ENCODE measurements at regions not wholly inside any gene's neighbourhood (a gene's known extent, or its start where the extent isn't known, plus 50 kb on each side); places are given as distances from the start of the nearest gene placed in this dataset.
A peak's percentile ranks its signal among the peaks of the same experiment; 100 is the strongest.

DNA sequence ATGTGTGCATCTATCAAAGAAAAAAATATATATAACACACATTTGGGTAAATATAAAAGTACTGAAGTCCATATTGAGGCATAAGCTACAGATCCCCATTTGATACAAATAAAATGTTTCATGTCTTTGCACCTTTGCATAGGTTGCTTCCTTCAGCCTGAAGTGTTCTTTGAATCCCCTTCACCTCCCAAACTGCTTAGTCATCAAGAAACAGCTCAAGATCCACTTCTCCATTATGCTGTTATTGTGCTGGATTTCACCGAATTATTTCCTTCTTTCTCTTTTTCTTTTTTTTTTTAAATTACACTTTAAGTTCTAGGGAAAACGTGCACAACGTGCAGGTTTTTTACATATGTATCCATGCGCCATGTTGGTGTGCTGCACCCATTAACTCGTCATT lies 419.1 kb downstream of the ENC1 start:
- no peaks in the 10 kb centered on the region for H3K36me3 ChIP-seq
- no peaks in the 10 kb centered on the region for H3K27me3 ChIP-seq
- H3K4me3 ChIP-seq = no peak overlapping the region
- TF ChIP-seq, protein P1, sequence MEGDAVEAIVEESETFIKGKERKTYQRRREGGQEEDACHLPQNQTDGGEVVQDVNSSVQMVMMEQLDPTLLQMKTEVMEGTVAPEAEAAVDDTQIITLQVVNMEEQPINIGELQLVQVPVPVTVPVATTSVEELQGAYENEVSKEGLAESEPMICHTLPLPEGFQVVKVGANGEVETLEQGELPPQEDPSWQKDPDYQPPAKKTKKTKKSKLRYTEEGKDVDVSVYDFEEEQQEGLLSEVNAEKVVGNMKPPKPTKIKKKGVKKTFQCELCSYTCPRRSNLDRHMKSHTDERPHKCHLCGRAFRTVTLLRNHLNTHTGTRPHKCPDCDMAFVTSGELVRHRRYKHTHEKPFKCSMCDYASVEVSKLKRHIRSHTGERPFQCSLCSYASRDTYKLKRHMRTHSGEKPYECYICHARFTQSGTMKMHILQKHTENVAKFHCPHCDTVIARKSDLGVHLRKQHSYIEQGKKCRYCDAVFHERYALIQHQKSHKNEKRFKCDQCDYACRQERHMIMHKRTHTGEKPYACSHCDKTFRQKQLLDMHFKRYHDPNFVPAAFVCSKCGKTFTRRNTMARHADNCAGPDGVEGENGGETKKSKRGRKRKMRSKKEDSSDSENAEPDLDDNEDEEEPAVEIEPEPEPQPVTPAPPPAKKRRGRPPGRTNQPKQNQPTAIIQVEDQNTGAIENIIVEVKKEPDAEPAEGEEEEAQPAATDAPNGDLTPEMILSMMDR (IDR thresholded peaks at IDR 0.05) = no peak
- no peak for DNase-seq
- H3K9me3 ChIP-seq = no peaks in the 10 kb centered on the region
- H3K9ac ChIP-seq (ENCODE audit: low read depth in 2 of 2, low read length in 2 of 2) = no peak overlapping the region
- no peaks in the 10 kb centered on the region for H3K4me1 ChIP-seq
- no peak overlapping the region for H3K27ac ChIP-seq
- intact Hi-C loops (cut with DNase I) = no loop called here

DNA sequence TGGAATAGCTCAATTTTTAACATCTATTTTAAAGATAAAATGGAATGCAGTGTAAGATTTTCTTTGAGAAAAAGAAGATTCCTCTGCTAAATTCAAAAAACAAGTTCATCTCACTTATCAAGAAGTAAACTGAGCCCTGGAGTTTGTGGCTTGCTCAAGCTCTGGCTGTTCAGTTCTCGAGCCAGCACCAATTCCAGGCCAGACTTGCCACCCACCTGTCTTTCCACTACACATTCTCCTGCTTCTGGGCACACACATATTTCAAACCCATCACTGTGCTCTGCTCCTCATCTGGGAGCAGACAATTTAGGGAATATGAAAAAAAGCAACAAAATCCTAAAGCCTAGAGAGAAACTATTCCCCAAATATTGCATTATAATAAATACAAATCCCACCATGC lies 424.5 kb downstream of the ENC1 start:
- intact Hi-C loops (cut with DNase I) = no loop called here

DNA sequence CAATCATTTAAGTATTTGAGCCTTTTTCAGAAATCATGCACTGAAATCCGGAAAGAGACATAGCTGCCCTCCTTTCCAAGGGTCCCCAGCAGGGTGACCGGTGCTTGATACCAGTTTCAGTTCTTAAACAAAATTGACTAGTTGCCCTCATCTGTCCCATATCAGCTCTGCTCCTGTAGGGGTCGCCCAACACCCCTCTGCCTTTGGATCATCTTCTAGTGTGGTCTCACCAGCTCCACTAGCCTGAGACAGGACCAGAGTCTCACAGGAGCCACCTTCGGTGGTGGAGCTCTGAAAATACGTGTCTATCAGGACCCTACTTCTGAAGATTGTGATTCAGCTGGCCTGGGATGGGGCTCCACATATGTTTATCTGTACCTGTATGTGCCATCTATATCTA lies 428.2 kb downstream of the ENC1 start:
- Histone ChIP-seq H3K27ac (no peak overlapping the region), H3K9ac (ENCODE audit: low read depth in 2 of 2, low read length in 2 of 2) (no peak overlapping the region), H3K9me3 (no peaks in the 10 kb centered on the region), H3K27me3 (no peaks in the 10 kb centered on the region), H3K4me3 (no peak overlapping the region), H3K36me3 (no peaks in the 10 kb centered on the region), H3K4me1 (no peaks in the 10 kb centered on the region)
- intact Hi-C loops (cut with DNase I) = no loop called here
- TF ChIP-seq, protein P1 (IDR thresholded peaks at IDR 0.05) = peak; percentile 24
- no peak for DNase-seq

More for the DNA sequence above, 424.5 kb downstream of the ENC1 start:
- TF ChIP-seq, protein P1 (IDR thresholded peaks at IDR 0.05) = no peak
- DNase-seq = no peak
- Histone ChIP-seq H3K4me3 (no peak overlapping the region), H3K4me1 (no peaks in the 10 kb centered on the region), H3K9me3 (no peaks in the 10 kb centered on the region), H3K27me3 (no peaks in the 10 kb centered on the region), H3K9ac (ENCODE audit: low read depth in 2 of 2, low read length in 2 of 2) (no peak overlapping the region), H3K36me3 (no peaks in the 10 kb centered on the region), H3K27ac (no peak overlapping the region)

DNA sequence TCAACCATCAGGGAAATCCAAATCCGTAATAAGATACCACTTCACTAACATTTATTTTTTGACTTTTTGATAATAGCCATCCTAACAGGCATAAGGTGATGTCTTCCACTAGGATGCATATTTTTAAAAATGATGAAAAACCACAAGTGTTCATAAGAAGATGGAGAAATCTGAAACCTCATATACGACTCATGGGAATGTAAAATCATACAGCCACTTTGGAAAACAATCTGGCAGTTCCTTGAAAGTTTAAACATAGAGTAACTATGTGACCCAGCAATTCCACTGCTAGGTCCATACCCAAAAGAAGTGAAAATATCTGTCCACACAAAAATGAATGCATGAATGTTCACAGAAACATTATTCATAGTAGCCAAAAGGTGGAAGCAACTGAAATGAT lies 431.0 kb downstream of the ENC1 start:
- H3K9me3 ChIP-seq = no peaks in the 10 kb centered on the region
- TF ChIP-seq, protein P1 (IDR thresholded peaks at IDR 0.05) = no peak
- no peak overlapping the region for H3K27ac ChIP-seq
- DNase-seq = no peak
- H3K36me3 ChIP-seq = no peaks in the 10 kb centered on the region
- H3K4me3 ChIP-seq = no peak overlapping the region
- no peaks in the 10 kb centered on the region for H3K4me1 ChIP-seq
- no peaks in the 10 kb centered on the region for H3K27me3 ChIP-seq
- no peak overlapping the region for H3K9ac ChIP-seq (ENCODE audit: low read depth in 2 of 2, low read length in 2 of 2)
- intact Hi-C loops (cut with DNase I) = no loop called here

DNA sequence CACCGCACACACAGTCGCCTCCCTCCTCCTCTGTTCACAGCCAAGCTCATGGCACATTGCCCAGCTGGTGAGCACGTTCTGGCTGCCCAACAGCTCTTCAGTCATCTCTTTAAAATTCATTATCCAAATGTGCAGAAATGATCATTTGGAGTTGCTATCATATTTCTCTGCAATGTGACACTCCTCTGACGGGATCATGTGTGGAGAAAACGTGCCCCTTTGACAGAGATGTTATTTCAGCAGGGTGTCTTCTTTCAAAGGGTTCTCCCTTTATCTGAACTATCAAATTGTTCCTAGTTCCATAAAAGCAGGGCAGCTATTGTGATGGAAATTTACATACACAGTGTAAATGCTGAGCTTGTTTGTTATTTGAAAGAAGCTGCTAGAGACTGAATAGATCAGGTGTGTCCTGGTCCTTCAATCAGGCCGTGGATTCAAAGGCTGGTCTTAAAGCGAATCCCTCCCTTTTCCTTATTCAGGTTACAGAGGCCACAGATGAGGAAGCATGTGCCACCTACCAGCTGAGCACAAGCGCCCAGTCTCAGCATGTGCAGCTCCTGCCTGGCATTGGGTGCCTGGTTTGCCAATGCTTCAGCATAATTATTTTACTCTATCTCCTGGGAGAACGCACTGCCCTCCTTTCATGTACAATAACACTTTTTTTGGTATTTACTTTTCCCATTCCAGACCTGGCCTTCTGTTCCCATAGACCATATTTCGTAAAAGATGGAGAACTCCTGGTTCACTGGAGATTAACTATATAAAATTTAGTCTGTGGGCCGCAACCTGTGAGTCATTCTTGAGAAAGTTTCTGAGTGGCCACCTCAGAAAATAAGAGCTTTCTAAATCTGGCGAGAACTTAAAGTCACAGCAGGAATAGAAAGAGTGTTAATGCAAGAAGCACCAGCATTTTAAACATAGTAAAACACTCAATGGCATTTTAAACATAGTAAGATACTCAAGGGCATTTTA lies 433.7 kb downstream of the ENC1 start:
- no peak overlapping the region for H3K4me3 ChIP-seq
- H3K36me3 ChIP-seq = no peaks in the 10 kb centered on the region
- no peaks in the 10 kb centered on the region for H3K27me3 ChIP-seq
- DNase-seq = peak; percentile 34
- no peaks in the 10 kb centered on the region for H3K4me1 ChIP-seq
- TF ChIP-seq, protein P1 (IDR thresholded peaks at IDR 0.05) = no peak
- intact Hi-C loops (cut with DNase I) = no loop called here
- no peak overlapping the region for H3K27ac ChIP-seq
- no peaks in the 10 kb centered on the region for H3K9me3 ChIP-seq
- peak overlapping the region in 1 of 2 donors; percentile 6 for H3K9ac ChIP-seq (ENCODE audit: low read depth in 2 of 2, low read length in 2 of 2)

Data from colonic mucosa (tissue), 4 donors.